Gastroesophageal sphincter (tissue), 3 donors: ENCODE measurements at regions not wholly inside any gene's neighbourhood (a gene's known extent, or its start where the extent isn't known, plus 50 kb on each side); places are given as distances from the start of the nearest gene placed in this dataset.

ENCODE experiments used
- CTCF ChIP-seq, 4 experiments: fragments of 200-600 bp in 2 of 4; fragments of 450-650 bp in 2 of 4; sonication (generic) in 1 of 4; IDR thresholded peaks; one replicate each; pipeline ENCODE4 v1.5.1; 2017 to 2019; ENCODE audit warnings: antibody characterized with exemption in 4 of 4, mild to moderate bottlenecking in 2 of 4, moderate library complexity in 2 of 4
- EP300 ChIP-seq: sonication (generic); formaldehyde crosslinking; IDR thresholded peaks from one replicate; pipeline ENCODE4 v1.6.1; 2017; ENCODE audit warnings: antibody characterized with exemption, mild to moderate bottlenecking
- POLR2A ChIP-seq, 2 donors: fragments of 450-650 bp; IDR thresholded peaks; one replicate each; pipeline ENCODE4 v1.6.1; 2017; ENCODE audit warnings: antibody characterized with exemption in 2 of 2, mild to moderate bottlenecking in 2 of 2, moderate library complexity in 1 of 2
- POLR2AphosphoS5 ChIP-seq: sonication (generic); formaldehyde crosslinking; IDR thresholded peaks from one replicate; pipeline ENCODE4 v1.6.1; 2017; ENCODE audit warnings: antibody characterized with exemption

GRCh38 chr4:179071131-179071530, 1628.9 kb upstream of the AGA start:
- TF ChIP-seq CTCF (IDR thresholded peaks at IDR 0.05) (no peak), POLR2A (IDR thresholded peaks at IDR 0.05) (no peak), EP300 (no peak), POLR2AphosphoS5 (no peak)
